HEK293 (cell line): ENCODE measurements at regions not wholly inside any gene's neighbourhood (a gene's known extent, or its start where the extent isn't known, plus 50 kb on each side); places are given as distances from the start of the nearest gene placed in this dataset.

Experiments
- MYNN ChIP-seq: fragments of 450-650 bp; formaldehyde crosslinking; IDR thresholded peaks from 2 replicates; pipeline ENCODE4 v1.5.1; 2016; ENCODE audit warnings: missing biosample characterization, missing genetic modification characterization, borderline replicate concordance
- ZNF175 ChIP-seq: fragments of 450-650 bp; formaldehyde crosslinking; IDR thresholded peaks from 2 replicates; pipeline ENCODE4 v1.5.1; 2016; ENCODE audit warnings: missing biosample characterization, missing genetic modification characterization

DNA sequence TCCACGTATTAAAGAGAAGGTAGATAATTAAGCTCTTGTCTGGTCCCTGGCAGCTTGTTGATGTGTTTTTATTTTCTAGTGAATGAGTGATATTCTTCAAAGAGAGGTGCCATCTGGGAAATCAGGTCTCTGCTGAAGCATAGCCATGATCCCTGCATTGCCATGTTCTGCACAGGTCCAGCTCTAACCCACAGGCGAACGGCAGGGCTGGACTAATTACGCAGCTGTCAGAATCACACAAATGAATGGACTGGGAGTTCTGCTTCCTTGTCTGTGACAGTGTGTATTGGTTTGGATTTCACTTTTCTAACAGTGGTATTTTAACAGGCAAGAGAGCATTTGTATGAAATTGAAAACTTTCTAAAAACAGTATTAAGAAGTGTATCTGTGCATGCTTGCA, 235.6 kb downstream of the FAT3 start:
- no peak for TF ChIP-seq MYNN
- no peak for TF ChIP-seq ZNF175 (tag by site-specific recombination)
